ENCODE measurements at regions not wholly inside any gene's neighbourhood (a gene's known extent, or its start where the extent isn't known, plus 50 kb on each side); places are given as distances from the start of the nearest gene placed in this dataset.

DNA sequence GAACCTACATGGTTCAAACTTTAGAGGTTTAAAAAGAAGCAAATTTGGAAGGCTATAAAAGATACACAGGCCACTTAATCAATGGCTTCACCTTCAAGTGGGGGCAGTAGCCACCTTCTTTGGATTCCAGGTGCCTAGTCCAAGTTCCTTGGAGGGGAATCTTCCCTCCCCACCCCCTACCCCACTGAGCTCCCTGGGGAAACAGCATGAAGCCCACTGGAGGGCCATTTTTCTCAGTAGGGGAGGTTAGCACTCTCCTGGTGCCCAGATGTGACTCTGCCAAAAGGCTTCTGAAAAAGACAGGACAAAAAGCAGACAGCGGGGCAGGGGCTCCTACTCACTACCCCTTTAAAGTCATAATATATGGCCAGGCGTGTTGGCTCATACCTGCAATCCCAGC, 93.9 kb downstream of the KCTD15 start:
- H3K27me3 ChIP-seq (ENCODE audit: insufficient read depth, low read length, poor library complexity): no peaks in the 10 kb centered on the region
- no peaks in the 10 kb centered on the region for H3K79me2 ChIP-seq (ENCODE audit: control insufficient read depth, insufficient read depth, low read length)
- H3K18ac ChIP-seq (ENCODE audit: low read length): no peak overlapping the region
- no peak overlapping the region for H3K4me3 ChIP-seq (ENCODE audit: low read length)
- no peaks in the 10 kb centered on the region for H3K4me1 ChIP-seq (ENCODE audit: control insufficient read depth, low read depth, low read length)
- no peak overlapping the region for H3K23ac ChIP-seq (ENCODE audit: low read length)
- H2BK120ac ChIP-seq (ENCODE audit: low read depth, low read length): no peak overlapping the region
- no peak overlapping the region for H3K4ac ChIP-seq (ENCODE audit: low read depth, low read length)
- no peak for DNase-seq
- H2BK5ac ChIP-seq (ENCODE audit: low read length): no peak overlapping the region
- H2AK5ac ChIP-seq (ENCODE audit: low read length): no peak overlapping the region
- no peaks in the 10 kb centered on the region for H3K36me3 ChIP-seq (ENCODE audit: control insufficient read depth, insufficient read depth, low read length)
- no CpG with 5 or more reads among the region's 2 CpGs for WGBS (ENCODE audit: extremely low coverage, insufficient coverage, low lambda C conversion rate)
- no peak overlapping the region for H3K27ac ChIP-seq (ENCODE audit: low read depth, low read length)
- no peak overlapping the region for H2BK15ac ChIP-seq (replicated peaks; ENCODE audit: low read depth)
- no peak overlapping the region for H3K56ac ChIP-seq (ENCODE audit: low read length)
- no peak overlapping the region for H3K4me2 ChIP-seq (ENCODE audit: low read length)
- no peak overlapping the region for H3K9ac ChIP-seq (ENCODE audit: low read length)
- H3K79me1 ChIP-seq (ENCODE audit: low read length): no peaks in the 10 kb centered on the region
- H4K8ac ChIP-seq (ENCODE audit: low read depth, low read length): no peak overlapping the region
- H4K5ac ChIP-seq (ENCODE audit: low read length): no peak overlapping the region

DNA sequence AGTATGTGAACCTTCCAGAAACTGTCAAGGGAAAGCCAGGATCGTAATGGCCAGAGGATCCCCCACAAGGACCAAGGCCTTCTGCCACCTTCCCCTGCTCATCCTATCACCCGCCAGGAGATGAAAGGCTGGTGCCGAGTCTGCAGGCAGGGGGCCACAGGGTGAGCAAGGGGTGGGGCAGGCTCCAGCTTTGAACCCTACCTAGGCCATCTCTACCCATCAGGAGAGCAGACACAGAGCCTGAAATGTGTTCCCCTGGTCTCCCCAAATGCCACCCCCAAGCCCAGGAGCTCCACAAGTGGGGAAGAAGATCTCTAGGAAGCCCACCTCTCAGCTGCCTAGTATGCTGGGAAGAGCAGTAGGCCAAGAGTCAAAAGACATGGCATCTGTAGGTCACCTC, 95.1 kb downstream of the KCTD15 start:
- Histone ChIP-seq H3K9ac (ENCODE audit: low read length) (no peak overlapping the region), H3K23ac (ENCODE audit: low read length) (no peak overlapping the region), H3K79me2 (ENCODE audit: control insufficient read depth, insufficient read depth, low read length) (no peaks in the 10 kb centered on the region), H4K5ac (ENCODE audit: low read length) (no peak overlapping the region), H3K79me1 (ENCODE audit: low read length) (no peaks in the 10 kb centered on the region), H4K8ac (ENCODE audit: low read depth, low read length) (no peak overlapping the region), H2BK120ac (ENCODE audit: low read depth, low read length) (no peak overlapping the region), H3K56ac (ENCODE audit: low read length) (no peak overlapping the region), H3K36me3 (ENCODE audit: control insufficient read depth, insufficient read depth, low read length) (no peaks in the 10 kb centered on the region), H3K4me1 (ENCODE audit: control insufficient read depth, low read depth, low read length) (no peaks in the 10 kb centered on the region), H3K4me3 (ENCODE audit: low read length) (no peak overlapping the region), H2AK5ac (ENCODE audit: low read length) (no peak overlapping the region), H3K27me3 (ENCODE audit: insufficient read depth, low read length, poor library complexity) (no peaks in the 10 kb centered on the region), H2BK5ac (ENCODE audit: low read length) (no peak overlapping the region), H3K18ac (ENCODE audit: low read length) (no peak overlapping the region), H3K4me2 (ENCODE audit: low read length) (no peak overlapping the region), H3K4ac (ENCODE audit: low read depth, low read length) (no peak overlapping the region), H3K27ac (ENCODE audit: low read depth, low read length) (no peak overlapping the region), H2BK15ac (replicated peaks; ENCODE audit: low read depth) (no peak overlapping the region)
- DNase-seq: no peak
- WGBS (ENCODE audit: extremely low coverage, insufficient coverage, low lambda C conversion rate): no CpG with 5 or more reads among the region's 3 CpGs

- Histone ChIP-seq H3K4me1 (ENCODE audit: control insufficient read depth, low read depth, low read length) (no peaks in the 10 kb centered on the region), H3K27me3 (ENCODE audit: insufficient read depth, low read length, poor library complexity) (no peaks in the 10 kb centered on the region), H3K79me2 (ENCODE audit: control insufficient read depth, insufficient read depth, low read length) (no peaks in the 10 kb centered on the region), H2AK5ac (ENCODE audit: low read length) (no peak overlapping the region), H2BK15ac (replicated peaks; ENCODE audit: low read depth) (no peak overlapping the region), H2BK120ac (ENCODE audit: low read depth, low read length) (no peak overlapping the region), H3K4me3 (ENCODE audit: low read length) (no peak overlapping the region), H4K5ac (ENCODE audit: low read length) (no peak overlapping the region), H3K4me2 (ENCODE audit: low read length) (no peak overlapping the region), H3K23ac (ENCODE audit: low read length) (no peak overlapping the region), H3K56ac (ENCODE audit: low read length) (no peak overlapping the region), H3K4ac (ENCODE audit: low read depth, low read length) (no peak overlapping the region), H3K18ac (ENCODE audit: low read length) (no peak overlapping the region), H3K36me3 (ENCODE audit: control insufficient read depth, insufficient read depth, low read length) (no peaks in the 10 kb centered on the region), H3K9ac (ENCODE audit: low read length) (no peak overlapping the region), H3K27ac (ENCODE audit: low read depth, low read length) (no peak overlapping the region), H2BK5ac (ENCODE audit: low read length) (no peak overlapping the region), H3K79me1 (ENCODE audit: low read length) (no peaks in the 10 kb centered on the region), H4K8ac (ENCODE audit: low read depth, low read length) (no peak overlapping the region)
- no peak for DNase-seq
- no CpG with 5 or more reads among the region's 11 CpGs for WGBS (ENCODE audit: extremely low coverage, insufficient coverage, low lambda C conversion rate)
These were observed 98.1 kb downstream of the KCTD15 start for GRCh38 chr19:33894787-33895186.

- H2BK15ac ChIP-seq (replicated peaks; ENCODE audit: low read depth): no peak overlapping the region
- H3K79me1 ChIP-seq (ENCODE audit: low read length): no peaks in the 10 kb centered on the region
- no peak overlapping the region for H3K56ac ChIP-seq (ENCODE audit: low read length)
- no peak overlapping the region for H3K4me3 ChIP-seq (ENCODE audit: low read length)
- no peaks in the 10 kb centered on the region for H3K4me1 ChIP-seq (ENCODE audit: control insufficient read depth, low read depth, low read length)
- H3K18ac ChIP-seq (ENCODE audit: low read length): no peak overlapping the region
- no peaks in the 10 kb centered on the region for H3K36me3 ChIP-seq (ENCODE audit: control insufficient read depth, insufficient read depth, low read length)
- DNase-seq: no peak
- no CpG with 5 or more reads among the region's 2 CpGs for WGBS (ENCODE audit: extremely low coverage, insufficient coverage, low lambda C conversion rate)
- H2BK5ac ChIP-seq (ENCODE audit: low read length): no peak overlapping the region
- no peak overlapping the region for H3K27ac ChIP-seq (ENCODE audit: low read depth, low read length)
- H3K23ac ChIP-seq (ENCODE audit: low read length): no peak overlapping the region
- H4K5ac ChIP-seq (ENCODE audit: low read length): no peak overlapping the region
- H3K27me3 ChIP-seq (ENCODE audit: insufficient read depth, low read length, poor library complexity): no peaks in the 10 kb centered on the region
- no peak overlapping the region for H4K8ac ChIP-seq (ENCODE audit: low read depth, low read length)
- H3K4ac ChIP-seq (ENCODE audit: low read depth, low read length): no peak overlapping the region
- no peak overlapping the region for H3K4me2 ChIP-seq (ENCODE audit: low read length)
- no peak overlapping the region for H3K9ac ChIP-seq (ENCODE audit: low read length)
- H2AK5ac ChIP-seq (ENCODE audit: low read length): no peak overlapping the region
- no peaks in the 10 kb centered on the region for H3K79me2 ChIP-seq (ENCODE audit: control insufficient read depth, insufficient read depth, low read length)
- no peak overlapping the region for H2BK120ac ChIP-seq (ENCODE audit: low read depth, low read length)
These were observed 98.7 kb downstream of the KCTD15 start for GRCh38 chr19:33895366-33895765.

DNA sequence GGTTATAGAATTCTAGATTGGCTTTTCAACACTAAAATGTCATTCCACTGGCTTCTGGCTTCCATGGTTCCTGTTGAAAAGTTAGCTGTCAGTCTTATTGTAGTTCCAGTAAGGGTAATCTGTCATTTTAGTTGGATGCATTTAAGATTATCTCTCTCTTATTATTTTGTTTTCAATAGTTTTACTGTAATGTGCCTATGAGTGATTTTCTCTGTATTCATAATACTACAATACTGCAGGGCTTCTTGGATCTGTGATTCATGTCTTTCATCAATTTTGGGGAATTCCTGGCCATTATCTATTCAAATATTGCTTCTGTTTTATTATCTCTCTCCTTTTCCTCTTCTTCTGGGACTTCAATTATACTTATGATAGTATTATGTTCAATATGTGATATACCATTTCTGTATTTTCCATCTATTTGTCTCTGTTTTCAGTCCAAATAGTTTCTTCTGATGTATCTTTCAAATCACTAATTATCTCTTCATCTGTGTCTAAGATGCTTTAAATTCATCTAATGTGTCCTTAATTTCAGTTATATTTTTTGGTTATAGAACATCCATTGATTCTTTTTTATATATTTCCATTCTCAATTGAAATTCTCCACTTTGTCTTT, 101.5 kb downstream of the KCTD15 start:
- no peaks in the 10 kb centered on the region for H3K27me3 ChIP-seq (ENCODE audit: insufficient read depth, low read length, poor library complexity)

DNA sequence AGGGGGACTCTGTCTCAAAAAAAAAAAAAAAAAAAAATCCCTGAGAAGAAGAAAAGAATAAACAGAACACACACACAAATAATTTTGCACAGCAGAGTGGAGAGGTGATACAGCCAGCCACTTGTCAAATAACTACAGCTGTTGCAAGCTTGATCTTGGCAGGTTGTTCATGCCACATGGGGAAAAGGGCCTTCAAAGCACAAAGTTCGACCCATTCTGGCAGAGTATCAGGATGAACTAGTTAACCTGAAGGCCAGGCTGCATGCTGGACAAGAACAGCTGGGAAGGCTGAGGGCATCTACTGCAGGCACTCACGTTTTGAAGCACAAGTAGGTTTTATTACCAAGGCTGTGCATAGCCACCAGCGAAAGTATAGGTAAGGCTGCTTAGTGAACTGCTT, 104.1 kb downstream of the KCTD15 start:
- no peak overlapping the region for H4K8ac ChIP-seq (ENCODE audit: low read depth, low read length)
- H3K18ac ChIP-seq (ENCODE audit: low read length): no peak overlapping the region
- no peaks in the 10 kb centered on the region for H3K27me3 ChIP-seq (ENCODE audit: insufficient read depth, low read length, poor library complexity)
- no peak overlapping the region for H3K4ac ChIP-seq (ENCODE audit: low read depth, low read length)
- no peak overlapping the region for H2AK5ac ChIP-seq (ENCODE audit: low read length)
- no CpG with 5 or more reads among the region's 3 CpGs for WGBS (ENCODE audit: extremely low coverage, insufficient coverage, low lambda C conversion rate)
- no peak overlapping the region for H3K56ac ChIP-seq (ENCODE audit: low read length)
- H3K4me3 ChIP-seq (ENCODE audit: low read length): no peak overlapping the region
- H3K23ac ChIP-seq (ENCODE audit: low read length): no peak overlapping the region
- no peak overlapping the region for H2BK15ac ChIP-seq (replicated peaks; ENCODE audit: low read depth)
- DNase-seq: no peak
- H2BK120ac ChIP-seq (ENCODE audit: low read depth, low read length): no peak overlapping the region
- H3K4me2 ChIP-seq (ENCODE audit: low read length): no peak overlapping the region
- H3K4me1 ChIP-seq (ENCODE audit: control insufficient read depth, low read depth, low read length): peaks cover 6% of the 10 kb centered on the region
- no peak overlapping the region for H3K27ac ChIP-seq (ENCODE audit: low read depth, low read length)
- H3K79me1 ChIP-seq (ENCODE audit: low read length): no peaks in the 10 kb centered on the region
- no peaks in the 10 kb centered on the region for H3K36me3 ChIP-seq (ENCODE audit: control insufficient read depth, insufficient read depth, low read length)
- no peak overlapping the region for H3K9ac ChIP-seq (ENCODE audit: low read length)
- no peak overlapping the region for H2BK5ac ChIP-seq (ENCODE audit: low read length)
- H3K79me2 ChIP-seq (ENCODE audit: control insufficient read depth, insufficient read depth, low read length): no peaks in the 10 kb centered on the region
- H4K5ac ChIP-seq (ENCODE audit: low read length): no peak overlapping the region

More for the DNA sequence above, 101.5 kb downstream of the KCTD15 start:
- Histone ChIP-seq H2BK15ac (replicated peaks; ENCODE audit: low read depth) (no peak overlapping the region), H3K9ac (ENCODE audit: low read length) (no peak overlapping the region), H3K27ac (ENCODE audit: low read depth, low read length) (no peak overlapping the region), H3K4me3 (ENCODE audit: low read length) (no peak overlapping the region), H3K36me3 (ENCODE audit: control insufficient read depth, insufficient read depth, low read length) (no peaks in the 10 kb centered on the region), H3K4ac (ENCODE audit: low read depth, low read length) (no peak overlapping the region), H4K8ac (ENCODE audit: low read depth, low read length) (no peak overlapping the region), H3K4me2 (ENCODE audit: low read length) (no peak overlapping the region), H3K18ac (ENCODE audit: low read length) (no peak overlapping the region), H2AK5ac (ENCODE audit: low read length) (no peak overlapping the region), H3K4me1 (ENCODE audit: control insufficient read depth, low read depth, low read length) (no peaks in the 10 kb centered on the region), H3K56ac (ENCODE audit: low read length) (no peak overlapping the region), H2BK5ac (ENCODE audit: low read length) (no peak overlapping the region), H4K5ac (ENCODE audit: low read length) (no peak overlapping the region), H3K79me2 (ENCODE audit: control insufficient read depth, insufficient read depth, low read length) (no peaks in the 10 kb centered on the region), H2BK120ac (ENCODE audit: low read depth, low read length) (no peak overlapping the region), H3K79me1 (ENCODE audit: low read length) (no peaks in the 10 kb centered on the region), H3K23ac (ENCODE audit: low read length) (no peak overlapping the region)
- no peak for DNase-seq
